Stomach (tissue), 4 donors: ENCODE measurements at regions not wholly inside any gene's neighbourhood (a gene's known extent, or its start where the extent isn't known, plus 50 kb on each side); places are given as distances from the start of the nearest gene placed in this dataset.

Experiments used
- CTCF ChIP-seq, 7 experiments: fragments of 450-650 bp in 4 of 7; fragments of 200-600 bp in 3 of 7; sonication (generic) in 3 of 7; IDR thresholded peaks; one replicate each; pipeline ENCODE4 v1.5.1; 2016 to 2019; ENCODE audit warnings: antibody characterized with exemption in 7 of 7, control low read depth in 2 of 7, mild to moderate bottlenecking in 1 of 7
- EP300 ChIP-seq: sonication (generic); formaldehyde crosslinking; IDR thresholded peaks from one replicate; pipeline ENCODE4 v1.6.1; 2017; ENCODE audit warnings: antibody characterized with exemption
- POLR2A ChIP-seq, 4 donors: fragments of 450-650 bp; IDR thresholded peaks; one replicate each; pipeline ENCODE4 v1.6.1; 2016; ENCODE audit warnings: antibody characterized with exemption in 4 of 4, control low read depth in 2 of 4, mild to moderate bottlenecking in 1 of 4, moderate library complexity in 1 of 4

GRCh38 chr2:12381543-12382325 is 335.0 kb upstream of the TRIB2 start:
- TF ChIP-seq CTCF (IDR thresholded peaks at IDR 0.05) = no peak
- TF ChIP-seq POLR2A (IDR thresholded peaks at IDR 0.05) = no peak
- no peak for TF ChIP-seq EP300
